ENCODE measurements at regions not wholly inside any gene's neighbourhood (a gene's known extent, or its start where the extent isn't known, plus 50 kb on each side); places are given as distances from the start of the nearest gene placed in this dataset.

DNA sequence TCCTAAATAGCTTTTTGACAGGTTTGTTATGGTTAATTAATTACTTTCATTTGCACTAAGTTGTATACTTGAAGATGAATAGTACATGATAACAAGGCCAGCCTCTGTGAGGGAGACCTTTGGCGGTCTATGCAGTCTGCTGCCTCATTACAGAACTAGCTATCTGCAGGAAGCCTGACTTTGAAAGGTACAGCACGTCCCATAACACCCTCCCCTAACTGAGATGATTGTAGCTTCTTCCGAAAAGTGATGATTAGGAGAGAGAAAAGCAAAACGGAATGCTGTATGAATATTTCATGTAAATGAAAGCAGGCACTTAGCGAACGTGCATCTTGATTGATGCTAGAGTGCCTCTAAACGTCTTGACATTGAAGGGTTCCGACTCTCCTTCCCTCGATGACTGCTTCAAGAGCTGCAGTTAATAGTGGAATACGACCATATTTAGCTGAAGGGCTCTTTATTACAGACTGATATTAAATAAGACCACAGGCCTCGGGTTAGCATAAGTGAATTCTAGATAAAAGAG lies 116.2 kb upstream of the TMCO5A start:
- ChIA-PET POLR2A (no interaction called here), CTCF (interaction anchor here (0.8 kb wide), 1 partner anchor 10 kb away, joined by 3 read pairs; no protein-coding TSS in a partner anchor)
- TF ChIP-seq, protein P1, sequence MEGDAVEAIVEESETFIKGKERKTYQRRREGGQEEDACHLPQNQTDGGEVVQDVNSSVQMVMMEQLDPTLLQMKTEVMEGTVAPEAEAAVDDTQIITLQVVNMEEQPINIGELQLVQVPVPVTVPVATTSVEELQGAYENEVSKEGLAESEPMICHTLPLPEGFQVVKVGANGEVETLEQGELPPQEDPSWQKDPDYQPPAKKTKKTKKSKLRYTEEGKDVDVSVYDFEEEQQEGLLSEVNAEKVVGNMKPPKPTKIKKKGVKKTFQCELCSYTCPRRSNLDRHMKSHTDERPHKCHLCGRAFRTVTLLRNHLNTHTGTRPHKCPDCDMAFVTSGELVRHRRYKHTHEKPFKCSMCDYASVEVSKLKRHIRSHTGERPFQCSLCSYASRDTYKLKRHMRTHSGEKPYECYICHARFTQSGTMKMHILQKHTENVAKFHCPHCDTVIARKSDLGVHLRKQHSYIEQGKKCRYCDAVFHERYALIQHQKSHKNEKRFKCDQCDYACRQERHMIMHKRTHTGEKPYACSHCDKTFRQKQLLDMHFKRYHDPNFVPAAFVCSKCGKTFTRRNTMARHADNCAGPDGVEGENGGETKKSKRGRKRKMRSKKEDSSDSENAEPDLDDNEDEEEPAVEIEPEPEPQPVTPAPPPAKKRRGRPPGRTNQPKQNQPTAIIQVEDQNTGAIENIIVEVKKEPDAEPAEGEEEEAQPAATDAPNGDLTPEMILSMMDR (IDR thresholded peaks at IDR 0.05) = no peak
- Histone ChIP-seq H3K27ac (ENCODE audit: low read depth in 1 of 2, low read length in 2 of 2) (no peak overlapping the region), H3K27me3 (ENCODE audit: control insufficient read depth in 1 of 2, insufficient read depth in 2 of 2, low read length in 2 of 2) (no peaks in the 10 kb centered on the region), H3K9me3 (ENCODE audit: control insufficient read depth in 1 of 2, insufficient read depth in 1 of 2, low read length in 2 of 2) (peaks cover 0 to 3% of the 10 kb centered on the region in 2 experiments), H3K36me3 (ENCODE audit: insufficient read depth, low read length) (no peaks in the 10 kb centered on the region), H3K4me1 (ENCODE audit: insufficient read depth, low read length) (no peaks in the 10 kb centered on the region), H3K4me3 (ENCODE audit: low read length) (no peak overlapping the region)
- peaks cover 8% of the 10 kb centered on the region for H3K27me3 Mint-ChIP-seq
- no peaks in the 10 kb centered on the region for H3K4me1 Mint-ChIP-seq (ENCODE audit: low read depth)
- no peaks in the 10 kb centered on the region for H3K36me3 Mint-ChIP-seq (ENCODE audit: low read depth)
- no peak overlapping the region for H3K27ac Mint-ChIP-seq
- no peak overlapping the region for H3K4me3 Mint-ChIP-seq
- no peak for DNase-seq
- ATAC-seq (ENCODE audit: poor library complexity) = no peak
- intact Hi-C loops (cut with DNase I, micrococcal nuclease) = no loop called here
- H3K9me3 Mint-ChIP-seq = no peaks in the 10 kb centered on the region

DNA sequence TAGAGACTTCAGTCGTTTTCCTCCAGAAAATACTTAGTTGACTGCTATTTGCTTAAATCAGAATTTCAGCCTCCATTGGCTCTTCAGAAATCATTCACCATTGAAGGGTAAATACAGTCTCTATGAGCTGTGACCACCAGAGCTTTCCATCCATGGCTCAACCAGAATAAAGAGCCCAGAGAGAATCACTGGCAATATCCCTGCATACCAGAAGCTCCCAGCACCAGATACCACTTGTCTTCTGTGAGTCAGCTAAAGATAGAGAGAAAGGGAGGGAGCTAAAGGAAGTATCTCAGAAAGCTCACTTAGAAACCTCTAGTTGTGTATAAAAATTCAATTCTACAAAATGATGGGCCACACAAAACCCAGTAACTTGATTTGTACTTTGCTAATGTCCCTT lies 115.2 kb upstream of the TMCO5A start:
- no peaks in the 10 kb centered on the region for H3K9me3 Mint-ChIP-seq
- H3K27me3 ChIP-seq (ENCODE audit: control insufficient read depth in 1 of 2, insufficient read depth in 2 of 2, low read length in 2 of 2) = peaks cover 0 to 2% of the 10 kb centered on the region in 2 experiments
- no peak overlapping the region for H3K4me3 Mint-ChIP-seq

DNA sequence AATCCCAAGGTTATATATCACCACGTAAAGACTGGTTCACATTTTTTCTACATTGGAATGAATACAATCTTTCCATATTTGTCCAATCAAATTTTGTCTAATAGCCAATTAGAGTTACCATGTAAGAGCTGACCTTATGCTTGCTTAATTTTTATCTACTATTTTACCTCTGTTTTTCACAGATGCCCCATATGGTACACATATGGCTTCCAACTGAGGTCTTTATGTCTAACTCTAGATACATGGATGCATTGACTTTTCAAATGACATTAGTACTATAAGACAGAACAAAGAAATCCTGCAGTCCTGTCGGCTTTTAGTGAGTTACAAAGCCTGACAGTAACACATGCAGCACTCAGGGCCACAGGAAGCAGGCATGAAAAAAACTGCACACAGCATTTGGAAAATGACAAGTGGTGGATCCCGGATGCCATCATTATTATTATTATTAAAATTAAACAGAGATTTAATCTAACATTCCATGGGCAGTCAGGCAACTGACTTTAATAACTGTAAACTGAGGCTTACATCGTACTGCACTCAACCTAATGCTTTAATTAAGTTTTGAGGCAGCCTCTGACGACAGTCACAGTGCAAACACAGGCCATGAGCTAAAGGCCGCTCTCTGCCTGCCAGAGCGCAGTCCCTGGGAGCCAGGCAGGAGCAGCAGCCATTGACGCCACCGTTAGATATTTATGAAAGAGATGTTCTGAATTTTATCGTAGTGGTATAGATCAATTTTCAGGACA lies 113.9 kb upstream of the TMCO5A start:
- H3K4me1 ChIP-seq (ENCODE audit: insufficient read depth, low read length) = no peaks in the 10 kb centered on the region
- peaks cover 0 to 2% of the 10 kb centered on the region in 2 experiments for H3K27me3 ChIP-seq (ENCODE audit: control insufficient read depth in 1 of 2, insufficient read depth in 2 of 2, low read length in 2 of 2)
- TF ChIP-seq, protein P1 (IDR thresholded peaks at IDR 0.05) = no peak
- H3K4me3 ChIP-seq (ENCODE audit: low read length) = no peak overlapping the region
- no peaks in the 10 kb centered on the region for H3K4me1 Mint-ChIP-seq (ENCODE audit: low read depth)
- DNase-seq (no peak), ATAC-seq (ENCODE audit: poor library complexity) (no peak)
- no peak overlapping the region for H3K4me3 Mint-ChIP-seq
- H3K9me3 Mint-ChIP-seq = no peaks in the 10 kb centered on the region
- ChIA-PET CTCF (no interaction called here), POLR2A (no interaction called here)
- H3K36me3 Mint-ChIP-seq (ENCODE audit: low read depth) = no peaks in the 10 kb centered on the region
- H3K27me3 Mint-ChIP-seq = no peaks in the 10 kb centered on the region
- H3K36me3 ChIP-seq (ENCODE audit: insufficient read depth, low read length) = no peaks in the 10 kb centered on the region
- peaks cover 0 to 3% of the 10 kb centered on the region in 2 experiments for H3K9me3 ChIP-seq (ENCODE audit: control insufficient read depth in 1 of 2, insufficient read depth in 1 of 2, low read length in 2 of 2)
- H3K27ac Mint-ChIP-seq = no peak overlapping the region
- no peak overlapping the region for H3K27ac ChIP-seq (ENCODE audit: low read depth in 1 of 2, low read length in 2 of 2)
- intact Hi-C loops (cut with DNase I, micrococcal nuclease) = no loop called here

More for the DNA sequence above, 115.2 kb upstream of the TMCO5A start:
- Histone ChIP-seq H3K9me3 (ENCODE audit: control insufficient read depth in 1 of 2, insufficient read depth in 1 of 2, low read length in 2 of 2) (peaks cover 0 to 3% of the 10 kb centered on the region in 2 experiments), H3K4me1 (ENCODE audit: insufficient read depth, low read length) (no peaks in the 10 kb centered on the region), H3K4me3 (ENCODE audit: low read length) (no peak overlapping the region), H3K36me3 (ENCODE audit: insufficient read depth, low read length) (no peaks in the 10 kb centered on the region), H3K27ac (ENCODE audit: low read depth in 1 of 2, low read length in 2 of 2) (no peak overlapping the region)
- intact Hi-C loops (cut with DNase I, micrococcal nuclease) = no loop called here
- CTCF ChIA-PET = no interaction called here
- ATAC-seq (ENCODE audit: poor library complexity) (no peak), DNase-seq (no peak)
- TF ChIP-seq, protein P1 (IDR thresholded peaks at IDR 0.05) = no peak
- POLR2A ChIA-PET = no interaction called here
- H3K27ac Mint-ChIP-seq = no peak overlapping the region
- peaks cover 2% of the 10 kb centered on the region for H3K27me3 Mint-ChIP-seq
- no peaks in the 10 kb centered on the region for H3K4me1 Mint-ChIP-seq (ENCODE audit: low read depth)
- no peaks in the 10 kb centered on the region for H3K36me3 Mint-ChIP-seq (ENCODE audit: low read depth)
